ENCODE measurements at regions not wholly inside any gene's neighbourhood (a gene's known extent, or its start where the extent isn't known, plus 50 kb on each side); places are given as distances from the start of the nearest gene placed in this dataset.
A peak's percentile ranks its signal among the peaks of the same experiment; 100 is the strongest.

- in situ Hi-C loops (cut with MboI; ENCODE audit: low pct_unique_long_range_greater_than_20kb in 2 of 9, low sequenced_read_pairs in 9 of 9, unreplicated experiment in 9 of 9): no loop called here
- Histone ChIP-seq H3K27ac (no peak overlapping the region), H3K4me3 (no peak overlapping the region), H3K4me1 (replicated peaks in 1 of 2) (peaks cover 5 to 11% of the 10 kb centered on the region in 2 donors)
- no peak for ATAC-seq (replicated peaks in 6 of 8)
- whole genome bisulfite sequencing, 10 experiments: 57 to 93% (median 82%) methylated on average over 2 to 7 of the region's 8 CpGs; no CpG with 5 or more reads in 2 of the 10 experiments
Observed at GRCh38 chr11:127057126-127057525, 56.6 kb upstream of the KIRREL3 start.

DNA sequence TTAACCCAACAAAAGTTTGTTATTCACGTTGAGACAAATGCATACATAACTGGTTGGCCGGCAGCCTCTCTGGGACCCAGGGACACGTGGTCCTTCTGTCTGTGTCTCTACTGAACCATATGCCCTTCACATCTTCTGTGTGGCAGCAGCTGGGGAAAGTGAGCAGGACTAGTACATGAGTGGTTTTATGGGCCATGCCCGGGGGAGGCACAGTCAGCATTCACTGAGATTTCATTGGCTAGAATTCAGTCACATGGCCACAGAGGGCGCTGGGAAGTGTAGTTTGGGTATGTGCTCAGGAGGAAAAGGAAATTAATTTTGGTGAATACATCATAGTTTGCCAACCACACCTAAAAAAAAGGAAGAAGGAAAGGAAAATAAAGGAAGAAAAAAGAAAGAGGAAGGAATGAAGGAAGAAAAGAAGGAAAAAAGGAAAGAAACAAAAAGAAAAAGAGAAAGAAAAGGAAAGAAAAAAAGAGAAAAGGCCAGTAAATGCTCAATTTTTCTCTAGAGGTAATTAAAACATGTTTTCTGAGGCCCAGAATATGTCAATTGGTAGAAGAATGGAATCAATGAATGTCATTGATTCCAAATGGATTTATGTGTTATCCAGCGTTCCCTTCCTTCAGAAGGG lies 55.9 kb upstream of the KIRREL3 start:
- in situ Hi-C loops (cut with MboI; ENCODE audit: low pct_unique_long_range_greater_than_20kb in 2 of 9, low sequenced_read_pairs in 9 of 9, unreplicated experiment in 9 of 9): no loop called here
- Histone ChIP-seq H3K4me3 (no peak overlapping the region), H3K4me1 (replicated peaks in 1 of 2) (peaks cover 6 to 15% of the 10 kb centered on the region in 2 donors), H3K27ac (no peak overlapping the region)
- ATAC-seq (replicated peaks in 6 of 8): peak in 2 of 8 experiments; percentile 29 to 34
- WGBS, 10 experiments: 14 to 96% (median 78%) methylated on average over 2 to 6 of the region's 6 CpGs

DNA sequence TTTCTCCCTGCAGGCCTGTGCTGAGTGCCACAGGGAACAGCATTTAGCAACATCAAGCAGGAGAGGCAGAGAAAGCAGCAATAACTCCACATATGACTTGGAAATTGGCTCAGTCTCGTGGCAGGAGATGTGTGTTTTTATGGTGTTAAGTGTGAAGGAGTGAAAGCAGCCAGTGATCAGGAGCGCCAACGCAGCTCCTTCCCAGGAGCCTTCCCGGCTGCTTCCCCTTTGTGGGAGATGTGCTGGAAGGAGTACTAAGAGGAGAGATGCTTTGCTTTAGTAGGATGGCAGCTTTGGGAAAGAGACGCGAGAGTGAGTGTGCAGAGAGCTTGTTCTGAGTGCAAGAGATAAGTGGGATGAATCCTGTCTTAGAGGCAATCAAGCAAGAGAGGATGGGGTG lies 54.7 kb upstream of the KIRREL3 start:
- H3K4me1 ChIP-seq (replicated peaks in 1 of 2): peaks cover 6 to 15% of the 10 kb centered on the region in 2 donors
- no peak overlapping the region for H3K27ac ChIP-seq
- in situ Hi-C loops (cut with MboI; ENCODE audit: low pct_unique_long_range_greater_than_20kb in 2 of 9, low sequenced_read_pairs in 9 of 9, unreplicated experiment in 9 of 9): no loop called here
- 70 to 87% methylated on average over 2 to 3 of the region's 6 CpGs; no CpG with 5 or more reads in 8 of the 10 experiments for WGBS, 10 experiments
- no peak overlapping the region for H3K4me3 ChIP-seq
- no peak for ATAC-seq (replicated peaks in 6 of 8)

- Histone ChIP-seq H3K4me1 (replicated peaks in 1 of 2) (peaks cover 6 to 15% of the 10 kb centered on the region in 2 donors), H3K27ac (no peak overlapping the region), H3K4me3 (no peak overlapping the region)
- WGBS, 10 experiments: 17 to 100% (median 80%) methylated on average over 1 to 2 of the region's 2 CpGs; no CpG with 5 or more reads in 3 of the 10 experiments
- in situ Hi-C loops (cut with MboI; ENCODE audit: low pct_unique_long_range_greater_than_20kb in 2 of 9, low sequenced_read_pairs in 9 of 9, unreplicated experiment in 9 of 9): no loop called here
- no peak for ATAC-seq (replicated peaks in 6 of 8)
Observed at GRCh38 chr11:127054153-127054552, 53.6 kb upstream of the KIRREL3 start.

GRCh38 chr11:127052404-127052803 lies 51.8 kb upstream of the KIRREL3 start:
- in situ Hi-C loops (cut with MboI; ENCODE audit: low pct_unique_long_range_greater_than_20kb in 2 of 9, low sequenced_read_pairs in 9 of 9, unreplicated experiment in 9 of 9): no loop called here
- peaks cover 6 to 15% of the 10 kb centered on the region in 2 donors for H3K4me1 ChIP-seq (replicated peaks in 1 of 2)
- peak overlapping the region in 1 of 2 donors; percentile 51 for H3K27ac ChIP-seq
- 17 to 100% (median 45%) methylated on average over 1 of the region's 1 CpG; no CpG with 5 or more reads in 6 of the 10 experiments for WGBS, 10 experiments
- ATAC-seq (replicated peaks in 6 of 8): peak in 5 of 8 experiments; percentile 24 to 82 (median 69)
- H3K4me3 ChIP-seq: no peak overlapping the region
